T-helper 22 cell (primary cell): ENCODE measurements at regions not wholly inside any gene's neighbourhood (a gene's known extent, or its start where the extent isn't known, plus 50 kb on each side); places are given as distances from the start of the nearest gene placed in this dataset.
"Not testable (repeated sequence)": the region's sequence is repeated elsewhere in the genome, so short reads cannot be mapped to it uniquely, and the experiment has no call there.

Experiments used
- DNase-seq: peaks from one replicate; pipeline ENCODE4 v3.0.0-alpha.2; 2020; ENCODE audit warnings: low read depth

DNA sequence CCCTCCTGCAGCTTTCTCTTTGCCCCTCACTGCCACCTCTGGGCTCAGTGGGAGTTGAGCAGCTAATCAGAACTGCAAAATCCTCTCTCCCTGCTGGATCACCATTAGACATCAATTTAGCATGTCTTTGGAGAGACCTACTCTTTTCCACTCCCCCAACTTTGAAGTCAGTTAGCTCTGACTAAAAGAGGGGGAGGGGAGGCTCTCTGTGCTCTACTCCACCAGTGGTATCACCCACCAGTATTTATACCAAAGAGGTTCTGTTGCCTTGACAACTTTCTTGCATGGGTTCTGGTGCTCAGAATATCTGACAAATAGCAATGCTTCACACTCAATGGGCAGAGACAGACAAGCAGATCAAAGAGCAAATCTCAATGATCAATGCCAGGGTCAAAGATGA, 146.2 kb upstream of the ROPN1 start:
- no peak for DNase-seq

DNA sequence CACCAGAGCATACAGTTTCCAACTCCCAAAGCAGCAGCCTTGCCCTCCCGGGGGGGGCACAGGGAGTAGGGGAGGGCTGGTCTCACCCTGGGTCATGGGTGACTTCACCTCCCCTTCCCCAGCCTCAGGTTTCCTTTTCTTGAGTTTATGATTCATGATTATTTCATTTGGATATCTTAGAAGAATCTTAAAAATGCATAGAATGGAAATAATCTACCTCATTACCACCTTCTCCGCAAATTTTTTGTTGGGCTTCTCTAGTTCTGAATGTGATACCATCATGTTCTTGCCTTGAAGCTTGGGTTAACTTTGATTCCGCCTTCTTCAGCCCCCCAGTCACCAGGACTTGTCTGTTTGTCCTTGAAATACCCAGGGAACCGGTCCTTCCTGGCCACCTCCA, 148.8 kb upstream of the ROPN1 start:
- no peak for DNase-seq

DNA sequence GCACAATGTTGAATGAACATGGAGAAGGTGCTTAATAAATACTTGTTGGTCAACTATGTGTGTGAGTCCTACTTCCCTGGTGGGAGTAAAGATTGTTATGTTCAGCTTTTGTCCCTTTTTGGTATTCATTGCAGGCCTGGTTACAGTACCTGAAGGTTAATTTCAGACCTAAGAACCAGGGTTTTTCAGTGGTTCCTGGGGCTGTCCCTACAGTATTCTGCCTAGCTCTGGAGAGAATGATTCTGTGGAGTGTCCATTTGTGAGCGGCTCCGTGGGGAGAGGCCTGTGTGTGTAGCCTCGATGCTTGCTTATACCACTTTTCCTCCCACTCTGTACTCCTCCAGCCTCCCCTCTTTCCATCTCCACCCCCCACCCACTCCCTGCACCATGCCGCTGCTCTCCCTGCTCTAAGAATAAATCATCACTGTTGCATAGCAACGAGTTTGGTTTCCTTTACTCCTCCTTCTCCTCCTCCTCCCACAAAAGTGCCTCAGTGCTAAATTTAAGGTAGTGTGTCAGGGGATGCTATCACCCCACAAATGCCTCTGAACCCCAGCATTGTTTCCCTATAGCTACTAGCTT, 150.6 kb upstream of the ROPN1 start:
- no peak for DNase-seq

DNA sequence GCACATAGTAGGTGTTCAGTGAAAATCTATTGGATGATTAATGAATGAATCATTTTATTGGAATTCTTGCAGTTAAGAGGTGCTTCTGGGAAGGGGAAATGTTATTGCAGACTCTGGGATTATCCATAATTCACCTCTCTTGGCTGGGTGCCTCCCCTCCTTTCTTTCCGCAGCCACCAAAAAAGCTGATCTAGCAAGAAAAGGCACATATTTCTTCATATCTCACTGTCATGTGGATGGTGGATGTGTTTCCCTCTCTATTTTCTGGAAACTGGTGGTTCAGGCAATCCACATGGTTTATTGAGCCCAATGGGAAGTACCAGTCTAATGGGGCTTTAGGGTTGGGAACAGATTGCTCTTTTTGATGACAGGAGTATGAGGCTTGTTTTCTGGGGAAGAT, 151.1 kb upstream of the ROPN1 start:
- no peak for DNase-seq

DNA sequence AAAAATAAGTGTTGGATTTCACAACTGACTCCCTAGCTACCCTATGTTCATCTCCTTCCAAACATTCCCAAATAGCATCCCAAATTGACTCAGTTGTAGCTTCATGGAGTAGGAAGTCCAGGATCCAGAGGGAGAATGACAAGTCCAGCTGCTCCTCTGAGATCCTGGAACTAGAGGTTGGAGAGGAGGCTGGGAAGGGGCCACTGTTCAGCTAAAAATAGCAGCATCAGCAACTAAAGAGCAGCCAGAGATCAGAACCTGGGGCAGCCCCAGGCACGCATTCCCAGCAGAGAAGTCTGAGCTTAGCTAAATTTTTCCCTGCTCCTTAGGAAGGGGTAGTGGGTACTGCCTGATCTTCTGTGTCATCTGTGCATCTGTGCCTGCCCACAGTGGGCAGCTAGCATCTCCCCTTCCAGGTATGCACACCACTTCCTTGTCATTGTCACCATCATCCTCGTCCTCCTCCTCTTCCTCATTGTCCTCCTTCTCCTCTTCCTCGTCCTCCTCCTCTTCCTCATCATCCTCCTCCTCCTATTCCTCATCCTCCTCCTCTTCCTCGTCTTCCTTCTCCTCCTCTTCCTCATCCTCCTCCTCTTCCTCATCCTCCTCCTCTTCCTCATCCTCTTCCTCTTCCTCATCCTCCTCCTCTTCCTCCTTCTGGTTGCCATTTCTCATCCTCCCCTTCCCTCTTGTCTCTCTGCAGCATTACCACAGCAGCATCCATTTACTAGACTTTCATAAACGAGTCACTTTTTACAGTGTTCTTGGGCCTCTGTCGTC, 152.3 kb upstream of the ROPN1 start:
- DNase-seq = no peak

DNA sequence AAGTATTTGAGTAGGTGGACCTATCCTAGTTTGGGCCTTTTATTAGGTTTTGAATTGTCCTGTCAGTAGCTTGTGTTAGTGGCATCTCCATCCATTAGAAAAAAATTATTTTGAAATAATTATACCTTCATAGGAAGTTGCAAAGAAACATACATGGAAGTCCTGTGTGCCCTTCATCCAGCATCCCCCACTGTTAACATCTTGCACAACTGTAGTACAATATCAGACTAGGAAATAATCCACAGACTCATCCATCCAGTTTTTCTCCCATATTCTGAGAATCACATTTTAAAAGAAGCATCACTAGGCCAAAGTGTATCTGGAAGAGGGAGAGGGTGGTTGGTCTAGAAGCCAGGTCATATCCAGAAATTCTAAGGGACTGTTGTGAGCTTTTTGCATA, 155.5 kb upstream of the ROPN1 start:
- no peak for DNase-seq

DNA sequence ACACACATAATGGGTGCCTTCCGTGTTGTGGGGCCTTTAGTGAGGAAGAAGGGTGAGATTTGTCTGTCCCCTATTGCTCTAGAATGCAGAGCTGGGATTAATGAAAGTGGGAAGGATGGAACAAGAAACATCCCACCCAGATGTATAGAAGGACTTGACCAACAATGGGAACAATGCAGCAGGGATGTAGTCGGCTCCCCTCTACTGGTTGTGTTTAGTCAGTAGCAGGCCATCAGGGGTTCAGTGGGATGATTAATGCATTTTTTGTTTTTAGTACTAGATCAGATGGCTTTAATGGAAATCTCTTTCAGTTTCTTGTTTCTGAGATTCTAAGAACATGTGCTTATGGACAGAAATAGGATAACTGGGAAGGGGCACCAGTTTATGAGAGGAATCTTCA, 156.0 kb upstream of the ROPN1 start:
- no peak for DNase-seq

DNA sequence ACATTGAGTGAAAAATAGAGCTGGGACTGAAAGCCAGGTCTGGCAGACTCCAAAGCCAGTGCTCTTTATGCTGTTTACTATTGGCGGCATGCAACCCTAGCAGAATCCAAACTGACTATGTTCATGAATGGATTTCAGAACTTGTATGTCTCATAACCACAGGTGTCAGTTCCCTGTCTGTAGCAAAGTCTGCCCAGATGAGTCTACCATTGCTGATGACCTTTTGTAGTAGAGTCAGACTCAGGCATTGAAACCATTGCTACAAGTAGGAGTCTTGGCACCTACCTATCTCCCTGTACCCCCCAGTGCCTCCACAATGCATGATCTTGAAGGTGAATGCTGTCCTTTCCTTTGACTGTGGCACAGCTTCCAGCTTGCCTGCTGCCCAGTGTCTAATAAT, 157.2 kb upstream of the ROPN1 start:
- DNase-seq = no peak

DNA sequence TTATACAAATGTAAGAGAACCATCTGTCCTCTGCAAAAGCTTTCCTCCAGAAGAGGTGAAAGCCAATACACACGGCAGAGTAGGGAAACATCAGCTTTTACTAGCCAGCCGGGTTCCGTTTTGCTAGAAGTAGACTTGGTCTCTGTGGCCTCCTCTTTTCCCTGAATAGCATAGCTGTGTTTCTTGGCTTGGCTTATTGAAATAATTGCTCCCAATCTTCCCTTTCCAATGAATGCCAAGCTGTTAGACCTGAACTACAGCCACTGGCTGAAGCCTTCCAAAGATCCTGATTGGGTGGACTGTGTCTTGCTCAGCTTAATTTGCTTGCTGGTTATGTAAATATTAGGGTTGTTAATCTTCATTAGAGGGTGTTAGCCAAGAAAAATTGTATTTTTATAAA, 157.8 kb upstream of the ROPN1 start:
- no peak for DNase-seq

DNA sequence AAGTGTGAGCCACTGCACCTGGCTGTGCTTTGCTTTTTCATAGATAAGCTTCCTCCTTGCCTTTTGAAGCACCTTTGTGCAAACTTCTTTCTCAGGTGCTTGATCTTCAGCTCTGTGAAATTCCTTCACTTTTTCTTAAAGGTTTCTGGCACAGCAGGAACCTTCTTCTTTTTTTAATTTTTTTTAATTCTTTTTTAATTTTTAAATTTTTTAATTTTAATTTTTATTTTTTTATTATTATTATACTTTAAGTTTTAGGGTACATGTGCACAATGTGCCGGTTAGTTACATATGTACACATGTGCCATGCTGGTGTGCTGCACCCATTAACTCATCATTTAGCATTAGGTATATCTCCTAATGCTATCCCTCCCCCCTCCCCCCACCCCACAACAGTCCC, 161.0 kb upstream of the ROPN1 start:
- DNase-seq = not testable (repeated sequence)

DNA sequence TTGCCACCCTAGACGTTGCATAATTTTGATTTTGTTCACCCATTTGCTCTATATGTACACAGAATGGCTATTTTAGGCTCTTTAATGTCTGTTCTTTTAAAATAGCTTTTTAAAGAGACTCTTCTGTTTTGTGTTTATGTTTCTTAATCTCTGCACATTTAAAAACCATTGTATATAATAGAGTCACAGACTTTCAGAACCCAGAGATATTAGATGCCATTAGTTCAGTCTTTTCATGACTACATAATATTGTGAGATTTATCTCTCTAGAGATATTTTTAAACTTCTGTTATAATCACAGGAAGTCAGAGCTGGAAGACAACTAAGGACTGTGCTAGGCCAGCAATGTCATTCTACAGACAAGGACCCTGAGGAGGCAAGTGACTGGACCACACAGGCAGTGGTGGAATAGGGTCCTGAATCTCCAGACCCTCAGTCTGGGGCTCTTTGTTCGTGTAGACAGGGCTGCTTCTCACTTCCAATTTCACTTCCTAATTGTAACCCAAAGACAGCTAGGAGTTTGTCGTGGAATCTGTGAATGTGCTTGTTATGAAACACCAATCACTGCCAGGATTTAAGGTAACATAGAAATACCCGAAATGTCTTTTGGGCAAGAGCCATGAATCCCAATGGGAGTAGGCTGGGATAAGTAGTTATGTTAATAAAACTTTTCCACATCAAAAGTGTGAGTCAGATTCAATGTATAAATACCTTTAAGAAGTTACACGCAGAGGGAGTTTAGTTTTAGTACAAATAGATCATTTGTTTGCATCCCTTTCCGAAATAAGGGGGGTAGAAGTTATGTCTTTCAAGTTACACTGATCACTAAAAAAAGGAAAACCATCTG, 165.2 kb upstream of the ROPN1 start:
- DNase-seq = no peak

DNA sequence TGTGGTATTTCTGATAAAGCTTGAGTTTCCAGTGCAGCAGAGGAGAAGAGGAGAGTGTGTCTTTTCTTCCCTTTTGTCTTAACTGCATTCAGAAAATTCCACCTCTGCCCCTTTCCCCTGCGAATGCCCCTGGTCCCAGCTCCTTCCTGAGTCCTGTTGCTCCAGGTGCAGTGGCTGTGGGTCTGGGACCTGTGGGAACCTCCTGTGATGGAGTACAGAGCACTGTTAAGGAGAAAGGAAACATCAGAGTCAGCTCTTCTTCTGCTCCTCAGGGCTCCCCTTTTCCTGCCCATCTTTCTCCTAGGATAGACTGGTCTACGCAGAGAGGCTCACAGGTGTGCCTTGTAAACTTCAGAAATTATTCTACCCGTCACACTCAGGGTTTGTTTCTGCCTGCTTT, 165.8 kb upstream of the ROPN1 start:
- no peak for DNase-seq

DNA sequence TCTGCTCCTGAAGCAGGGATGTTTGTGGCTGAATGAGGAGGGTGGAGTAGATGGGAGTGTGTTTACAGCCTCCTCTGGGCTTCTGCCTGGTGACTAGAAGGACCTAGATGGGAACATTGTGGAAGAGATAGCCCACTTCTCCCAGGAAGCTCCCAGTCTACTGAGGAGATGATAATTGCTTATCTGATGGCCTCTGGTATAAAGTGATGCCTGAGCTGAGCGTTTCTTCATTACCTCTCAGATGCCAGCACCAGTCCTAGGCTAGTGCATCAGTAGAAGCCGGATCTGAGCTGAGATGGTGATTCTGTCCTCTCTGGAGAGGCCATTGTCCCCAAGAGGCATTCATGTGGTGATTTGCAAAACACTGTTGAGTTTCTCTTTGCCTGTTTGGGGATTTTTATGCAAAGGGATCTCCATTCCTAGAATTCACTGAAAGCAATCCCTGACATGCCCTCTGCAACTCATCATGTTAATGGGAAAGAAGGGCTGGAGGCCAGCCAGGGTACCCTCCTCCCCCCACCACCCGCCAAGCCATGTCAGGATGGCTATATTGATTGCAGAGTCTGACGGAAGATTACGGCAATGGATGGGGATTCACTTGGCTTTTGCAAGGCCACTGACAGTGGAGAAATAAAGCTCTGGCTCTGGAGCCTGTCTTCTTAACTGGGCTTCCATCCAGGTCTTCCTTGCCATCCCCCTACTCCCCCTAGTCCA, 166.4 kb upstream of the ROPN1 start:
- DNase-seq = no peak

DNA sequence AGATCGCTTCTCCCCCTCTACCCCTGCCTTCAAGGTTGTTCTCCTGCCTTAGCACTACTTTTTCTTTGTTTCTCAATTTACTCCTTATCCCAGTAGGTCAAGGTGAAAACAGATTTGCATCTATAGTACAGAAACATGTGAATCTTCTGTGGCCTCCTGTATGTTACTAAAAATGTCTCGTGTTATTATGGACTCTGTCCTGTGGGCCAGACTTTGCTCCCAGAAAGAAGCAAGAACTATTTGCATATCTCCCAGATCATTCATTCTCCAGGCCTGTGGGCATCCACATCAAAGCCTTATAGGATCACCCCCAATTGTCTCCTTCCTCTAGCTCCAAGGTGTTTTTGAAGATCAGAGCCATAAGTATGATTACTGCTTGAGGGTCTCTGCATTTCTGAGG, 169.5 kb upstream of the ROPN1 start:
- DNase-seq = no peak

DNA sequence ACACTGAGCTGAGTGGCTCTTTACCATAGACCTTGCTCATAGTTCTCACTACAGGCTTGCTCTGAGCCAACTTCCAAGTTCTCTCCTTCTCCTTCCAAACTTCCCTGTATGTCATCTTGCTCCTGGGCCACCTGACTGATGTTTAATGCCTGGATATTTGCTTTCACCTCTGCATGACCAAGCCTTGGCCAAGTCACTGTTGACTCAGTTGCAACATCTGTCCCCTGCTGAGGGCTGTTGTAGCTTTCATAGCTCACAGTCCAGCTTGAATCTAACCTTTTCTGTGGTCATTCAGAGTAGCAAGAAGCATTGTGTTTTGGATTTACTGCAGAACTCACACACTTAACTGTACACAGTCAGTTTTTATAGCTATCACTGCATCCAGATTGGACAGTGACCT, 171.8 kb upstream of the ROPN1 start:
- DNase-seq = no peak

DNA sequence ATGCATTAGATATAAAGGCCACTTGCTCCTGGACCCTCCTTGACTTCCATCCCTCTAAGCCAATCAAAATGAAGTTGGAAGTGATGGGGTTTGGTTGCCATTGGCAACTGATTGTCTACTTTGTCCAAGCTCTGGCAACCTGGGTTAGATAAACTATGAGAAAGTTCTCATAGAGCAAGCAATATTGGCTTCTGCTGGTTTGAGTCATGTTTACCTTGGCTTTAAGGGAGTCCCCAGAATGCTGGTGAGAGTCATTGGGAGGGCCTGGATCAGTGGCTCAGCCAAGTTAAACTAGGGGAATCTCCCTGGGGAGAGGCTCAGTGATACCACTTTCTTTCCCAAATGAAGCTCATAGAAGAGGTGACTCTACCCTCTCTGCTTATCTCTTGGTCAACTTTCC, 176.3 kb upstream of the ROPN1 start:
- DNase-seq = no peak

DNA sequence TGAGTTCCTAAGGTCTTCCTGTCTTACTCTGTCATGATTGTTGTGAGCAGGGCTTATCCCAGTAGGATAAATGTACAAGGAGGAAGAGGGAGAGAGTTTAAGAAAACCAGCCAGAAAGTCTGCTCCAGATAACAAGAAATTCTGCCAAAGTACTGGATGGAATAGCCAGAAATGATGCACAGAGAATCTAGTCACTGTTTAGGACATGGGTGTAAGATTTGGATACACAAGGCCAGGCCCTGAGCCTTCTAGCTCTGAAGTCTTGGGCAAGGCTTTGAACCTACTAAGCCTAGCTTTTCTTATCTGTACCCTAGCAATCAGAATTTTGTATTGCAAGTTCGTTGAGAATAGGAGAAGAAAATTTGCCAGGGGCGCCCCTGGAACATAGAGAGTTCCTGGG, 180.4 kb upstream of the ROPN1 start:
- no peak for DNase-seq

DNA sequence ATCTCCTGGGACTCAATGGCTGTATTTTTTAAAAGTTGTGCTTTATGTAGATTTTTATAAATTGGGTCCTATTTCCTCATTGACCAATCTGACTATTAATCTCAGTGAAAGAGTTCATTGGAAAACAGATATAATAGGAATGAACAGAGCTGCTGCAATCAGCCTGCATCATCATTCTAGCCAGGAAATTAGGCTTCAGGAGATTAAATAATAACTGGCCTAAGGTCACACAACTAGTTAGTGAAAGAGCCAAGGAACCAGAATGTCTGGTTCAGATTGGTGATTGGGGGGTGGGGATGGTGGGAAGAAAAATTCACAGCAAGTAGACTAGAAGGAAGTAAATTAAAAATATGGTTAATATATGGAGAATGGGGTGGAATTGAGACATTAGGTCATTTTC, 180.9 kb upstream of the ROPN1 start:
- DNase-seq = no peak

DNA sequence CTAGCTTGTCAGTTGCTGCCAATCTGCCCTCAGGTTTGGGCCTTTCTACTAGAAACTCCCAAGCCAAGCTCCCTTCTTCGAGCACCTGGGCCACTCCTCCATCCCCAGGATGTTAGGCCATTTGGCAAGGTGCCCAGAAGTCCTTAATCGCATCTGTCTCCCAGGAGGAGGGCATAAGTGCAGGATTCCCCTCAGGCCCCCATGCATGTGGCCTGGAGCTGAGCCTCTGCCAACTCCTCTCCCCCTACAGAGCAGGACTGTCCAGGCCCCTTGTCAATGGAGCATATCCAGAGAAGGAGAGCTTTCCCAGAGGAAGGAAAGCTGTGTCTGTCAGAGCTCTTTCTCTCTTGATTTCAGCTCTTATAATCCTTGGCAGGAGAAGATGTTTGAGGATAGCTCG, 182.6 kb upstream of the ROPN1 start:
- DNase-seq = no peak

DNA sequence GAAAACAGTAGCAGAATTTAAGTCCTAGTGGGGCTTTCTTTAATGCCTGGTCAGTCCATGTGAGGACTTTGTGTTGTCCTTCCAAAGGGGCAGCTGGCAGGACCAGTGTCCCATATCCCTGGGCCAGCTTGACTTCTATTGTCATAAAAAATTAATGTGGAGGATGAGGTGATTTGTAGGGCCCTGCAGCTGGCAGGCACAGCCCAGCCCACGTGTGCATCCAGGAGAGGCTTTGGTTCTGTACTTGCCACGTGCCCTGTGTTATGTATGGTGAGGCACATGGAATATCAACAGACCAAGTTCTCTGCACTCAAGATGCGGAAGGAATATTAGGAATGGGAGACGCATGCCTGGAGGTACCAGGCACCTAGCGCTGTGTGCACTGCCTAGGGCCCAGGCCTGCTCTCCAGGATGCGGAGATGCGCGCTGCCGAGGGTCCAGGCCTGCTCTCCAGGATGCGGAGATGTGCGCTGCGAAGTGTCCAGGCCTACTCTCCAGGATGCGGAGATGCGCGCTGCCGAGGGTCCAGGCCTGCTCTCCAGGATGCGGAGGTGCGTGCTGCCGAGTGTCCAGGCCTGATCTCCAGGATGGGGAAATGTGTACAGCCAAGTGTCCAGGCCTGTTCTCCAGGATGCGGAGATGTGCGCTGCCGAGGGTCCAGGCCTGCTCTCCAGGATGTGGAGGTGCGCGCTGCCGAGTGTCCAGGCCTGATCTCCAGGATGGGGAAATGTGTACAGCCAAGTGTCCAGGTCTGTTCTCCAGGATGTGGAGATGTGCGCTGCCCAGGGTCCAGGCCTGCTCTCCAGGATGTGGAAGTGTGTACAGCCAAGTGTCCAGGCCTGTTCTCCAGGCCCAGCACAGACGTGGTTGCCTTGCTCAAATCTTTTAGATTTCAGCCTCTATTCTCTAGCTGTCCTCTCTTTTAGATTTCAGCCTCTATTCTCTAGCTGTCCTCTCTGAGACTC, 183.3 kb upstream of the ROPN1 start:
- DNase-seq = no peak

DNA sequence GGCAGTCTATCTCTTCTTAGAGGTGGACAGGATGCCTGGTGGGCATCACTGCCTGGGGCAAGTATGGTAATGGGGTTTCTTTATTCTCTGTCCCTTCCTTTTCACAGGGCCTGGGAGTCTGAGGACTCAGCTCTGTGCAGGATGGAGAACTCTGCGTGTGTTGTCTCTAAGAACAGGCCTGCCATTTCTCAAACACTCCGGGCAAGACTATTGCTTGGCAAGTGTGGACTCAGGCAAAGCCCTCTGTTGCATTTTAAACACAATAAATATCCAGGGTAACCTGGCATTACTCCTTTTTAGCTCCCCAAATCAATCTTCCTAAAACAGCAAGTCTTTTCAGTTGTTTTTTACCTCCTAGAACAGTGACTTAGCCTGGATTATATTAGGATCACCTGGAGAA, 185.1 kb upstream of the ROPN1 start:
- no peak for DNase-seq
